GM20431 (cell line): ENCODE measurements at regions not wholly inside any gene's neighbourhood (a gene's known extent, or its start where the extent isn't known, plus 50 kb on each side); places are given as distances from the start of the nearest gene placed in this dataset.

Experiments
- in situ Hi-C: fragments of 300-500 bp; cut with MseI, MboI; formaldehyde crosslinking; loops from one replicate; pipeline ENCODE4 v1.15.0; 2020; ENCODE audit warnings: low sequenced_read_pairs; ENCODE audit not compliant: unreplicated experiment

GRCh38 chr4:123455360-123455759 is 58.8 kb downstream of the SPRY1 start:
- in situ Hi-C loops = no loop called here

GRCh38 chr4:123462007-123462406 is 65.4 kb downstream of the SPRY1 start:
- in situ Hi-C loops = no loop called here

- in situ Hi-C loops = no loop called here
Observed at GRCh38 chr4:123463869-123464268, 67.3 kb downstream of the SPRY1 start.

GRCh38 chr4:123465416-123465815 is 68.8 kb downstream of the SPRY1 start:
- in situ Hi-C loops = no loop called here

- in situ Hi-C loops = no loop called here
Observed at GRCh38 chr4:123466080-123466785, 69.6 kb downstream of the SPRY1 start.

GRCh38 chr4:123468479-123469031 is 72.0 kb downstream of the SPRY1 start:
- in situ Hi-C loops = no loop called here

GRCh38 chr4:123469245-123469644 is 72.7 kb downstream of the SPRY1 start:
- in situ Hi-C loops = no loop called here

- in situ Hi-C loops = no loop called here
Observed at GRCh38 chr4:123469696-123470095, 73.1 kb downstream of the SPRY1 start.

GRCh38 chr4:123470640-123471039 is 74.0 kb downstream of the SPRY1 start:
- in situ Hi-C loops = no loop called here

GRCh38 chr4:123471655-123472369 is 75.2 kb downstream of the SPRY1 start:
- in situ Hi-C loops = no loop called here

GRCh38 chr4:123474817-123475216 is 78.2 kb downstream of the SPRY1 start:
- in situ Hi-C loops = no loop called here

- in situ Hi-C loops = no loop called here
Observed at GRCh38 chr4:123476089-123476488, 79.5 kb downstream of the SPRY1 start.

- in situ Hi-C loops = no loop called here
Observed at GRCh38 chr4:123477711-123478209, 81.2 kb downstream of the SPRY1 start.

- in situ Hi-C loops = no loop called here
Observed at GRCh38 chr4:123478859-123479345, 82.3 kb downstream of the SPRY1 start.

GRCh38 chr4:123479944-123480343 is 83.3 kb downstream of the SPRY1 start:
- in situ Hi-C loops = no loop called here

- in situ Hi-C loops = no loop called here
Observed at GRCh38 chr4:123480706-123481418, 84.3 kb downstream of the SPRY1 start.

- in situ Hi-C loops = no loop called here
Observed at GRCh38 chr4:123481717-123482116, 85.1 kb downstream of the SPRY1 start.

- in situ Hi-C loops = no loop called here
Observed at GRCh38 chr4:123484291-123484926, 87.8 kb downstream of the SPRY1 start.

GRCh38 chr4:123485601-123486000 is 89.0 kb downstream of the SPRY1 start:
- in situ Hi-C loops = no loop called here

GRCh38 chr4:123488916-123489315 is 92.3 kb downstream of the SPRY1 start:
- in situ Hi-C loops = no loop called here
